ENCODE measurements at regions not wholly inside any gene's neighbourhood (a gene's known extent, or its start where the extent isn't known, plus 50 kb on each side); places are given as distances from the start of the nearest gene placed in this dataset.

GRCh38 chr4:96504386-96504785, 664.5 kb downstream of the PDHA2 start:
- Mint-ChIP-seq H3K4me3 (ENCODE audit: unreplicated experiment) (no peak overlapping the region), H3K27me3 (ENCODE audit: unreplicated experiment) (no peaks in the 10 kb centered on the region), H3K9me3 (ENCODE audit: unreplicated experiment) (no peaks in the 10 kb centered on the region), H3K4me1 (ENCODE audit: low read depth, unreplicated experiment) (no peaks in the 10 kb centered on the region), H3K36me3 (ENCODE audit: unreplicated experiment) (no peaks in the 10 kb centered on the region), H3K27ac (ENCODE audit: unreplicated experiment) (no peak overlapping the region)
- TF ChIP-seq CTCF (IDR thresholded peaks at IDR 0.05; ENCODE audit: partially characterized antibody, unreplicated experiment): no peak
- no peak for DNase-seq

GRCh38 chr4:96509039-96509741, 669.3 kb downstream of the PDHA2 start:
- Mint-ChIP-seq H3K36me3 (ENCODE audit: unreplicated experiment) (no peaks in the 10 kb centered on the region), H3K27ac (ENCODE audit: unreplicated experiment) (no peak overlapping the region), H3K4me1 (ENCODE audit: low read depth, unreplicated experiment) (no peaks in the 10 kb centered on the region), H3K4me3 (ENCODE audit: unreplicated experiment) (no peak overlapping the region), H3K27me3 (ENCODE audit: unreplicated experiment) (no peaks in the 10 kb centered on the region), H3K9me3 (ENCODE audit: unreplicated experiment) (peaks cover 2% of the 10 kb centered on the region)
- DNase-seq: no peak
- TF ChIP-seq CTCF (IDR thresholded peaks at IDR 0.05; ENCODE audit: partially characterized antibody, unreplicated experiment): no peak

- Mint-ChIP-seq H3K4me1 (ENCODE audit: low read depth, unreplicated experiment) (no peaks in the 10 kb centered on the region), H3K27me3 (ENCODE audit: unreplicated experiment) (no peaks in the 10 kb centered on the region), H3K4me3 (ENCODE audit: unreplicated experiment) (no peak overlapping the region), H3K9me3 (ENCODE audit: unreplicated experiment) (no peaks in the 10 kb centered on the region), H3K27ac (ENCODE audit: unreplicated experiment) (no peak overlapping the region), H3K36me3 (ENCODE audit: unreplicated experiment) (no peaks in the 10 kb centered on the region)
- no peak for DNase-seq
- TF ChIP-seq CTCF (IDR thresholded peaks at IDR 0.05; ENCODE audit: partially characterized antibody, unreplicated experiment): no peak
Observed at GRCh38 chr4:96519291-96519690, 679.4 kb downstream of the PDHA2 start.

GRCh38 chr4:96521046-96521536, 681.2 kb downstream of the PDHA2 start:
- DNase-seq: no peak
- no peak for TF ChIP-seq CTCF (IDR thresholded peaks at IDR 0.05; ENCODE audit: partially characterized antibody, unreplicated experiment)
- Mint-ChIP-seq H3K4me3 (ENCODE audit: unreplicated experiment) (no peak overlapping the region), H3K27ac (ENCODE audit: unreplicated experiment) (no peak overlapping the region), H3K36me3 (ENCODE audit: unreplicated experiment) (no peaks in the 10 kb centered on the region), H3K4me1 (ENCODE audit: low read depth, unreplicated experiment) (no peaks in the 10 kb centered on the region), H3K9me3 (ENCODE audit: unreplicated experiment) (no peaks in the 10 kb centered on the region), H3K27me3 (ENCODE audit: unreplicated experiment) (no peaks in the 10 kb centered on the region)

GRCh38 chr4:96523611-96524010, 683.7 kb downstream of the PDHA2 start:
- H3K27me3 Mint-ChIP-seq (ENCODE audit: unreplicated experiment): no peaks in the 10 kb centered on the region

More at GRCh38 chr4:96523611-96524010, 683.7 kb downstream of the PDHA2 start:
- Mint-ChIP-seq H3K9me3 (ENCODE audit: unreplicated experiment) (no peaks in the 10 kb centered on the region), H3K4me1 (ENCODE audit: low read depth, unreplicated experiment) (no peaks in the 10 kb centered on the region), H3K4me3 (ENCODE audit: unreplicated experiment) (no peak overlapping the region), H3K36me3 (ENCODE audit: unreplicated experiment) (no peaks in the 10 kb centered on the region), H3K27ac (ENCODE audit: unreplicated experiment) (no peak overlapping the region)
- no peak for TF ChIP-seq CTCF (IDR thresholded peaks at IDR 0.05; ENCODE audit: partially characterized antibody, unreplicated experiment)
- no peak for DNase-seq

Measured in glutamatergic neuron (in vitro differentiated cells).